ENCODE measurements at regions not wholly inside any gene's neighbourhood (a gene's known extent, or its start where the extent isn't known, plus 50 kb on each side); places are given as distances from the start of the nearest gene placed in this dataset.
"Not testable (repeated sequence)": the region's sequence is repeated elsewhere in the genome, so short reads cannot be mapped to it uniquely, and the experiment has no call there.

DNA sequence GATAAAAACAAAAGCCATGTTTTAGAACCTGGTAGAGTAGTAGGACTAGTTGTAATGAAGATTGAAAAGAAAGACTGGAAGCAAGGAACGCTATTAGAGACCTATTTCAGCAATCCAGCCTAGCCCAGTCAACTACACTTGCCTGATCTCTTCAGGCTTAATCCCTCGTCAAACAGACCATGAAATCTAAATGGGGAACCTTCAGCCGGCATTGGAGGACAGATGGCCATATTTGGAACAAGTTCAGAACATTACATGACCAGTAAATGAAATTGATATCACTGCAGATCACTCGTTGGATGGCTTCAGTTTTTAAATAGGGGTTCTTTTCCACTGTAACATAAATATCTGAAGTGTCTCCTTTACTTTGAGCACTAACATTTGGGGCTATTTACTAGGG lies 84.8 kb upstream of the WDR44 start:
- Histone ChIP-seq H3K27me3 (ENCODE audit: low read depth, low read length) (no peaks in the 10 kb centered on the region), H2AFZ (ENCODE audit: low read depth, low read length) (no peak overlapping the region), H3K4me1 (ENCODE audit: low read length) (peaks cover 6% of the 10 kb centered on the region), H4K20me1 (ENCODE audit: insufficient read depth, low read length) (no peaks in the 10 kb centered on the region), H3K27ac (ENCODE audit: low read length) (no peak overlapping the region), H3K9me3 (ENCODE audit: insufficient read depth, low read length) (no peaks in the 10 kb centered on the region), H3K9ac (ENCODE audit: low read length) (no peak overlapping the region), H3K36me3 (replicated peaks; ENCODE audit: low read depth, low read length) (no peaks in the 10 kb centered on the region), H3K4me3 (ENCODE audit: low read length) (no peak overlapping the region), H3K79me2 (ENCODE audit: low read length) (no peaks in the 10 kb centered on the region), H3K4me2 (ENCODE audit: low read length) (no peak overlapping the region)
- TF ChIP-seq, protein P1, sequence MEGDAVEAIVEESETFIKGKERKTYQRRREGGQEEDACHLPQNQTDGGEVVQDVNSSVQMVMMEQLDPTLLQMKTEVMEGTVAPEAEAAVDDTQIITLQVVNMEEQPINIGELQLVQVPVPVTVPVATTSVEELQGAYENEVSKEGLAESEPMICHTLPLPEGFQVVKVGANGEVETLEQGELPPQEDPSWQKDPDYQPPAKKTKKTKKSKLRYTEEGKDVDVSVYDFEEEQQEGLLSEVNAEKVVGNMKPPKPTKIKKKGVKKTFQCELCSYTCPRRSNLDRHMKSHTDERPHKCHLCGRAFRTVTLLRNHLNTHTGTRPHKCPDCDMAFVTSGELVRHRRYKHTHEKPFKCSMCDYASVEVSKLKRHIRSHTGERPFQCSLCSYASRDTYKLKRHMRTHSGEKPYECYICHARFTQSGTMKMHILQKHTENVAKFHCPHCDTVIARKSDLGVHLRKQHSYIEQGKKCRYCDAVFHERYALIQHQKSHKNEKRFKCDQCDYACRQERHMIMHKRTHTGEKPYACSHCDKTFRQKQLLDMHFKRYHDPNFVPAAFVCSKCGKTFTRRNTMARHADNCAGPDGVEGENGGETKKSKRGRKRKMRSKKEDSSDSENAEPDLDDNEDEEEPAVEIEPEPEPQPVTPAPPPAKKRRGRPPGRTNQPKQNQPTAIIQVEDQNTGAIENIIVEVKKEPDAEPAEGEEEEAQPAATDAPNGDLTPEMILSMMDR (IDR thresholded peaks at IDR 0.05; ENCODE audit: low read depth, low read length): no peak
- no peak for TF ChIP-seq EZH2phosphoT487 (IDR thresholded peaks at IDR 0.05; ENCODE audit: low read depth)

DNA sequence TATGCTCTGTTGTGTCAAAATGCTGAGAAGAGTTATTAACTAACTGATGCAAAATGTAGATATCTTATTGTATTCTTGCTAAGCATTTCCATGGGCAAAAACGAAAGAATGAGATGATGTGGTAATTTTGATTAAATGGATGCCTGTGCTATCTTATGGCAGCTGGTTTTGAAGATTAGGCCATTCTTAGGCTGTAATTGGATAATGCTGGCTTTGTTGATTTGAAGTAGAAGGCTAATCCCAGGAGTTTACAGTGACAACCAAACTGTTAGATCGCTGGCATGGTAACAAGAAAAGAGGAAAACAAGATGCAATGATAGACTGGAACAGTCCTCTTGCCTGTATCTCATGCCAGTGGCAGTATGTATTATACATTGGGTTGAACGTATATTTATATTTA lies 74.1 kb upstream of the WDR44 start:
- Histone ChIP-seq H3K27me3 (ENCODE audit: low read depth, low read length) (no peaks in the 10 kb centered on the region), H4K20me1 (ENCODE audit: insufficient read depth, low read length) (no peaks in the 10 kb centered on the region), H3K79me2 (ENCODE audit: low read length) (no peaks in the 10 kb centered on the region), H2AFZ (ENCODE audit: low read depth, low read length) (no peak overlapping the region), H3K4me1 (ENCODE audit: low read length) (peaks cover 2% of the 10 kb centered on the region; the same call in 1 of the 2 replicates), H3K27ac (ENCODE audit: low read length) (no peak overlapping the region), H3K4me3 (ENCODE audit: low read length) (no peak overlapping the region), H3K36me3 (replicated peaks; ENCODE audit: low read depth, low read length) (no peaks in the 10 kb centered on the region), H3K9ac (ENCODE audit: low read length) (no peak overlapping the region), H3K9me3 (ENCODE audit: insufficient read depth, low read length) (no peaks in the 10 kb centered on the region), H3K4me2 (ENCODE audit: low read length) (no peak overlapping the region)
- no peak for TF ChIP-seq EZH2phosphoT487 (IDR thresholded peaks at IDR 0.05; ENCODE audit: low read depth)
- TF ChIP-seq, protein P1 (IDR thresholded peaks at IDR 0.05; ENCODE audit: low read depth, low read length): no peak

DNA sequence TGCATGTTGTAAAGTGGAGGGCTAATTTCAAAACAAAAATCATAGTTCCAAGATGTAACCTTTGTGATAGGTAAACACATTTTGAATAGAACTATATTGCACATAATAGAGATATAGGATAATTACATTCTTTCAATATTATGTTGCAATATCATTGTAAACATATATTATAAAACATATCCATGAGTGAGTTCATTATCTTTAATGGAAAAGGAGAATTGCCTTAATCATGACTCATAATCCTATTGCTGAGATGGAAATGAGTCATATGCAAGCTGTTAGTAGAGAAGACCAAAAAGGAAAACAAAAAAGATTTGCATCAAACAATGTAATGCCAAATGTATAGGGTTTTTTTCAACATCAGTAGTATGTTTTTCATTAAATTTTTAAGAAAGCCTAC lies 73.7 kb upstream of the WDR44 start:
- Histone ChIP-seq H3K36me3 (replicated peaks; ENCODE audit: low read depth, low read length) (no peaks in the 10 kb centered on the region), H4K20me1 (ENCODE audit: insufficient read depth, low read length) (no peaks in the 10 kb centered on the region), H3K9me3 (ENCODE audit: insufficient read depth, low read length) (no peaks in the 10 kb centered on the region), H3K79me2 (ENCODE audit: low read length) (no peaks in the 10 kb centered on the region), H3K4me2 (ENCODE audit: low read length) (no peak overlapping the region), H3K27me3 (ENCODE audit: low read depth, low read length) (no peaks in the 10 kb centered on the region), H3K9ac (ENCODE audit: low read length) (no peak overlapping the region), H3K27ac (ENCODE audit: low read length) (no peak overlapping the region), H2AFZ (ENCODE audit: low read depth, low read length) (no peak overlapping the region), H3K4me3 (ENCODE audit: low read length) (no peak overlapping the region), H3K4me1 (ENCODE audit: low read length) (no peaks in the 10 kb centered on the region)
- TF ChIP-seq EZH2phosphoT487 (IDR thresholded peaks at IDR 0.05; ENCODE audit: low read depth): no peak
- TF ChIP-seq, protein P1 (IDR thresholded peaks at IDR 0.05; ENCODE audit: low read depth, low read length): no peak

DNA sequence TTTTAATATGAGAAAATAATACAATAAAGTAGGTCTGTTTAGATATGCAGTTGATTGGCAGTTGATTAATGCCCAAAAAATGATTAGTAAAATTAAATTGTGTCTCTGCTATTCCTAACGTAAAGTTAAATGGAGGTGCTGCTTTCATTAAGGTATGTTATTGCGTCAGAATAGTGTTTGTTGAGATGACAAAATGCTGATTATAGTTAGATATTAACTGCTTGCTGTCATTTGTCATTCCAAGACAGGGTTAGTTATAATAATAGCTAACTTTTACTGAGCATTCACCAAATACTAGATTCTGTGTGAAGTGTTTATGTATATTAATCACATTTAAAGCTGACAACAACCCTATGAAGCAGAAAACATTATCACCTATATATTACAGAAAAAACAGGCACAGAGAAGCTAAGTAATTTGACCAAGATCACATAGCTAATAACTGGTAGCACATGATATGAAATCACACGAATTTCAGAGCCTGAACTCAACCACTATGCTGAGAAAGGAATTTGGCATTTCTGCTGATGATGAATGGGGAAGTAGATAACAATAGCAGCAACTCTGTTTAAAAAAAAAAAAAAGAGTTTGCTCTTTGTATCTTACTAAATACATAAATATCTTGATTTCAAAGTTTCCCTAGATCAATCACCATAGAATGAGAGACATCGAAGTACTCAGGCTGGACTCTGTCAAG lies 59.7 kb upstream of the WDR44 start:
- no peaks in the 10 kb centered on the region for H3K79me2 ChIP-seq (ENCODE audit: low read length)
- H2AFZ ChIP-seq (ENCODE audit: low read depth, low read length): no peak overlapping the region
- H4K20me1 ChIP-seq (ENCODE audit: insufficient read depth, low read length): no peaks in the 10 kb centered on the region
- H3K9me3 ChIP-seq (ENCODE audit: insufficient read depth, low read length): no peaks in the 10 kb centered on the region
- no peak overlapping the region for H3K4me2 ChIP-seq (ENCODE audit: low read length)
- no peak for TF ChIP-seq EZH2phosphoT487 (IDR thresholded peaks at IDR 0.05; ENCODE audit: low read depth)
- TF ChIP-seq, protein P1 (IDR thresholded peaks at IDR 0.05; ENCODE audit: low read depth, low read length): no peak
- H3K27ac ChIP-seq (ENCODE audit: low read length): no peak overlapping the region
- H3K9ac ChIP-seq (ENCODE audit: low read length): no peak overlapping the region
- H3K27me3 ChIP-seq (ENCODE audit: low read depth, low read length): no peaks in the 10 kb centered on the region
- no peaks in the 10 kb centered on the region for H3K4me1 ChIP-seq (ENCODE audit: low read length)
- no peak overlapping the region for H3K4me3 ChIP-seq (ENCODE audit: low read length)
- no peaks in the 10 kb centered on the region for H3K36me3 ChIP-seq (replicated peaks; ENCODE audit: low read depth, low read length)

GRCh38 chrX:118295818-118296217 lies 50.1 kb upstream of the WDR44 start:
- not testable (repeated sequence) for H3K27me3 ChIP-seq (ENCODE audit: low read depth, low read length); H3K4me3 ChIP-seq (ENCODE audit: low read length); H3K9ac ChIP-seq (ENCODE audit: low read length); H4K20me1 ChIP-seq (ENCODE audit: insufficient read depth, low read length); H3K9me3 ChIP-seq (ENCODE audit: insufficient read depth, low read length); H2AFZ ChIP-seq (ENCODE audit: low read depth, low read length); H3K27ac ChIP-seq (ENCODE audit: low read length); H3K4me2 ChIP-seq (ENCODE audit: low read length); H3K36me3 ChIP-seq (replicated peaks; ENCODE audit: low read depth, low read length); H3K79me2 ChIP-seq (ENCODE audit: low read length); H3K4me1 ChIP-seq (ENCODE audit: low read length)
